ENCODE measurements at regions not wholly inside any gene's neighbourhood (a gene's known extent, or its start where the extent isn't known, plus 50 kb on each side); places are given as distances from the start of the nearest gene placed in this dataset.

- no peaks in the 10 kb centered on the region for H3K9me3 Mint-ChIP-seq (ENCODE audit: insufficient read depth)
- Histone ChIP-seq H3K27ac (ENCODE audit: low read length in 2 of 2) (no peak overlapping the region), H3K27me3 (replicated peaks in 1 of 4; ENCODE audit: control extremely low read depth in 1 of 4, control insufficient read depth in 3 of 4, insufficient read depth in 4 of 4, low read length in 3 of 4) (no peaks in the 10 kb centered on the region), H3K4me3 (ENCODE audit: control extremely low read depth in 1 of 5, extremely low read depth in 1 of 5, insufficient read depth in 1 of 5, low read depth in 2 of 5, low read length in 4 of 5) (no peak overlapping the region), H3K9me3 (ENCODE audit: control extremely low read depth in 1 of 3, control insufficient read depth in 2 of 3, insufficient read depth in 1 of 3, low read length in 2 of 3) (peaks cover 0 to 10% (median 0%) of the 10 kb centered on the region in 3 donors), H3K36me3 (replicated peaks in 1 of 2; ENCODE audit: control extremely low read depth in 1 of 2, control insufficient read depth in 1 of 2, extremely low read depth in 1 of 2, insufficient read depth in 2 of 2, low read length in 1 of 2) (no peaks in the 10 kb centered on the region), H3K4me1 (ENCODE audit: control insufficient read depth in 2 of 2, insufficient read depth in 2 of 2, low read length in 2 of 2) (no peaks in the 10 kb centered on the region), H3K79me2 (ENCODE audit: control insufficient read depth, insufficient read depth, low read length) (no peaks in the 10 kb centered on the region), H4K20me1 (ENCODE audit: control insufficient read depth, insufficient read depth, low read length, poor library complexity, severe bottlenecking) (no peaks in the 10 kb centered on the region), H3K9ac (ENCODE audit: low read length) (no peak overlapping the region), H3K4me2 (replicated peaks; ENCODE audit: low read depth, low read length, poor library complexity, severe bottlenecking) (no peak overlapping the region), H2AFZ (ENCODE audit: insufficient read depth, low read depth, low read length, poor library complexity, severe bottlenecking) (no peak overlapping the region)
- no peak overlapping the region for H3K4me3 Mint-ChIP-seq
- no peaks in the 10 kb centered on the region for H3K27me3 Mint-ChIP-seq
- no peak overlapping the region for H3K27ac Mint-ChIP-seq
- TF ChIP-seq EZH2 (IDR thresholded peaks at IDR 0.05; ENCODE audit: borderline replicate concordance, insufficient read depth, low read depth, low read length, poor library complexity, severe bottlenecking), result no peak
- no peak for TF ChIP-seq CTCF (IDR thresholded peaks at IDR 0.05)
- H3K4me1 Mint-ChIP-seq, result no peaks in the 10 kb centered on the region
- ChIA-PET CTCF (no interaction called here), POLR2A (no interaction called here)
- ATAC-seq (ENCODE audit: low read depth), result no peak
- no peak for DNase-seq
- 85% methylated on average over 10 of the region's 12 CpGs for WGBS (ENCODE audit: insufficient coverage)
- intact Hi-C loops (cut with micrococcal nuclease), result no loop called here
Measured at GRCh38 chr6:169165561-169166300, 87.9 kb downstream of the THBS2 start.

- no peak overlapping the region for H2AFZ ChIP-seq (ENCODE audit: insufficient read depth, low read depth, low read length, poor library complexity, severe bottlenecking)
- Mint-ChIP-seq H3K4me1 (no peaks in the 10 kb centered on the region), H3K4me3 (no peak overlapping the region), H3K9me3 (ENCODE audit: insufficient read depth) (no peaks in the 10 kb centered on the region), H3K27ac (no peak overlapping the region), H3K27me3 (no peaks in the 10 kb centered on the region)
- ATAC-seq (ENCODE audit: low read depth) (no peak), DNase-seq (no peak)
- peaks cover 0 to 10% (median 0%) of the 10 kb centered on the region in 3 donors for H3K9me3 ChIP-seq (ENCODE audit: control extremely low read depth in 1 of 3, control insufficient read depth in 2 of 3, insufficient read depth in 1 of 3, low read length in 2 of 3)
- POLR2A ChIA-PET, result no interaction called here
- WGBS (ENCODE audit: insufficient coverage), result 60% methylated on average over 1 of the region's 5 CpGs
- H3K27ac ChIP-seq (ENCODE audit: low read length in 2 of 2), result no peak overlapping the region
- H3K4me3 ChIP-seq (ENCODE audit: control extremely low read depth in 1 of 5, extremely low read depth in 1 of 5, insufficient read depth in 1 of 5, low read depth in 2 of 5, low read length in 4 of 5), result no peak overlapping the region
- no peaks in the 10 kb centered on the region for H3K27me3 ChIP-seq (replicated peaks in 1 of 4; ENCODE audit: control extremely low read depth in 1 of 4, control insufficient read depth in 3 of 4, insufficient read depth in 4 of 4, low read length in 3 of 4)
- no peak overlapping the region for H3K4me2 ChIP-seq (replicated peaks; ENCODE audit: low read depth, low read length, poor library complexity, severe bottlenecking)
- H3K9ac ChIP-seq (ENCODE audit: low read length), result no peak overlapping the region
- intact Hi-C loops (cut with micrococcal nuclease), result no loop called here
- no peaks in the 10 kb centered on the region for H3K4me1 ChIP-seq (ENCODE audit: control insufficient read depth in 2 of 2, insufficient read depth in 2 of 2, low read length in 2 of 2)
- TF ChIP-seq CTCF (IDR thresholded peaks at IDR 0.05) (no peak), EZH2 (IDR thresholded peaks at IDR 0.05; ENCODE audit: borderline replicate concordance, insufficient read depth, low read depth, low read length, poor library complexity, severe bottlenecking) (no peak)
- CTCF ChIA-PET, result no interaction called here
- no peaks in the 10 kb centered on the region for H3K36me3 ChIP-seq (replicated peaks in 1 of 2; ENCODE audit: control extremely low read depth in 1 of 2, control insufficient read depth in 1 of 2, extremely low read depth in 1 of 2, insufficient read depth in 2 of 2, low read length in 1 of 2)
- no peaks in the 10 kb centered on the region for H4K20me1 ChIP-seq (ENCODE audit: control insufficient read depth, insufficient read depth, low read length, poor library complexity, severe bottlenecking)
- H3K79me2 ChIP-seq (ENCODE audit: control insufficient read depth, insufficient read depth, low read length), result no peaks in the 10 kb centered on the region
Measured at GRCh38 chr6:169164986-169165385, 88.7 kb downstream of the THBS2 start.

All from B cell (primary cell).